A673 (cell line): ENCODE measurements at regions not wholly inside any gene's neighbourhood (a gene's known extent, or its start where the extent isn't known, plus 50 kb on each side); places are given as distances from the start of the nearest gene placed in this dataset.

Experiments used
- BruUV-seq: library from RNA; stranded (reverse); fragments of 400-500 nt; replicated peaks from 2 replicates; lab custom pipeline; 2021; lab: Mats Ljungman, UMichigan
- CTCF ChIA-PET: fragments of 300-600 bp; sonication (Branson Sonifier 250); formaldehyde crosslinking; loops from one replicate; lab custom pipeline; 2022; ENCODE audit warnings: antibody characterized with exemption; lab: Charles Lee
- POLR2A ChIA-PET: fragments of 300-600 bp; sonication (Branson Sonifier 250); formaldehyde crosslinking; loops from one replicate; lab custom pipeline; 2022; ENCODE audit warnings: antibody characterized with exemption; ENCODE audit not compliant: low non-redundant PET; lab: Charles Lee
- DNase-seq: peaks from one replicate; pipeline ENCODE4 v3.0.0-alpha.2; 2015; ENCODE audit warnings: low spot score
- H3K27ac ChIP-seq: fragments of 200-600 bp; sonication (generic); 2 replicates; pipeline ENCODE4 v1.5.1; 2016; ENCODE audit warnings: mixed run types, low read depth, mild to moderate bottlenecking, mixed read lengths, antibody characterized with exemption, low read length; ENCODE audit not compliant: poor library complexity, severe bottlenecking
- H3K27me3 ChIP-seq: fragments of 200-600 bp; sonication (generic); replicated peaks from 2 replicates; pipeline ENCODE4 v1.6.1; 2017; ENCODE audit warnings: mixed run types, low read depth, mild to moderate bottlenecking, mixed read lengths, antibody characterized with exemption, low read length; ENCODE audit not compliant: insufficient read depth, poor library complexity
- H3K36me3 ChIP-seq: fragments of 200-600 bp; sonication (generic); 2 replicates; pipeline ENCODE4 v1.6.1; 2016; ENCODE audit warnings: mixed run types, mild to moderate bottlenecking, mixed read lengths, antibody characterized with exemption, low read length; ENCODE audit not compliant: insufficient read depth, poor library complexity, severe bottlenecking
- H3K4me1 ChIP-seq: fragments of 200-600 bp; sonication (generic); 2 replicates; pipeline ENCODE4 v1.6.1; 2017; ENCODE audit warnings: mixed run types, mild to moderate bottlenecking, mixed read lengths, antibody characterized with exemption, low read length; ENCODE audit not compliant: insufficient read depth, poor library complexity, severe bottlenecking
- H3K4me3 ChIP-seq: fragments of 200-600 bp; sonication (generic); 2 replicates; pipeline ENCODE4 v1.5.1; 2016; ENCODE audit warnings: low read depth, mixed run types, mild to moderate bottlenecking, mixed read lengths, low read length; ENCODE audit not compliant: poor library complexity, severe bottlenecking
- H3K9me3 ChIP-seq: fragments of 200-600 bp; sonication (generic); 2 replicates; pipeline ENCODE4 v1.6.1; 2016; ENCODE audit warnings: mixed run types, low read depth, mild to moderate bottlenecking, mixed read lengths, antibody characterized with exemption, low read length; ENCODE audit not compliant: poor library complexity, severe bottlenecking
- CTCF ChIP-seq: fragments of 300-800, 200-600 bp; sonication (generic); conservative IDR thresholded peaks from 2 replicates; pipeline ENCODE4 v1.5.1; 2017; ENCODE audit warnings: low read depth, mild to moderate bottlenecking, antibody characterized with exemption, low read length, moderate library complexity, mixed read lengths
- EZH2 ChIP-seq: fragments of 200-600 bp; sonication (generic); IDR thresholded peaks from 2 replicates; pipeline ENCODE4 v1.6.1; 2017; ENCODE audit warnings: borderline replicate concordance, low read depth, mild to moderate bottlenecking, mixed read lengths, antibody characterized with exemption, low read length; ENCODE audit not compliant: poor library complexity, severe bottlenecking
- intact Hi-C: fragments of 100-400 bp; cut with micrococcal nuclease; formaldehyde crosslinking; loops from one replicate; pipeline ENCODE4 v1.10.0; 2022; ENCODE audit not compliant: unreplicated experiment

- ChIA-PET CTCF (no interaction called here), POLR2A (no interaction called here)
- Histone ChIP-seq H3K4me1 (no peaks in the 10 kb centered on the region), H3K27ac (no peak overlapping the region), H3K36me3 (no peaks in the 10 kb centered on the region), H3K4me3 (no peak overlapping the region), H3K9me3 (peaks cover 32% of the 10 kb centered on the region), H3K27me3 (no peaks in the 10 kb centered on the region)
- DNase-seq: no peak
- no TSS peak for BruUV-seq
- no peak for TF ChIP-seq CTCF
- no peak for TF ChIP-seq EZH2
- intact Hi-C loops: no loop called here
Measured at GRCh38 chr5:2861605-2862004, 110.1 kb upstream of the IRX2 start.

GRCh38 chr5:2860101-2860500, 108.6 kb upstream of the IRX2 start:
- H3K36me3 ChIP-seq: no peaks in the 10 kb centered on the region
- POLR2A ChIA-PET: no interaction called here
- peaks cover 44% of the 10 kb centered on the region for H3K9me3 ChIP-seq
- no peak for DNase-seq
- H3K4me3 ChIP-seq: no peak overlapping the region
- intact Hi-C loops: no loop called here
- no peaks in the 10 kb centered on the region for H3K4me1 ChIP-seq
- no TSS peak for BruUV-seq
- CTCF ChIA-PET: no interaction called here
- TF ChIP-seq CTCF (no peak), EZH2 (no peak)
- H3K27ac ChIP-seq: no peak overlapping the region
- no peaks in the 10 kb centered on the region for H3K27me3 ChIP-seq

GRCh38 chr5:2857837-2858236, 106.4 kb upstream of the IRX2 start:
- H3K4me3 ChIP-seq: no peak overlapping the region
- H3K4me1 ChIP-seq: no peaks in the 10 kb centered on the region
- intact Hi-C loops: no loop called here
- no peaks in the 10 kb centered on the region for H3K27me3 ChIP-seq
- ChIA-PET POLR2A (no interaction called here), CTCF (no interaction called here)
- no TSS peak for BruUV-seq
- H3K36me3 ChIP-seq: no peaks in the 10 kb centered on the region
- H3K9me3 ChIP-seq: peaks cover 40% of the 10 kb centered on the region
- no peak overlapping the region for H3K27ac ChIP-seq
- no peak for DNase-seq
- TF ChIP-seq CTCF (no peak), EZH2 (no peak)
